PC-9 (cell line): ENCODE measurements at regions not wholly inside any gene's neighbourhood (a gene's known extent, or its start where the extent isn't known, plus 50 kb on each side); places are given as distances from the start of the nearest gene placed in this dataset.

Experiments used
- BruUV-seq: library from RNA; stranded (reverse); fragments of 400-500 nt; replicated peaks from 2 replicates; lab custom pipeline; 2021; lab: Mats Ljungman, UMichigan
- CTCF ChIA-PET: fragments of 300-600 bp; sonication (Branson Sonifier 250); formaldehyde crosslinking; loops from one replicate; lab custom pipeline; 2022; ENCODE audit warnings: antibody characterized with exemption; lab: Charles Lee
- POLR2A ChIA-PET: fragments of 300-600 bp; sonication (Branson Sonifier 250); formaldehyde crosslinking; loops from one replicate; lab custom pipeline; 2022; ENCODE audit warnings: antibody characterized with exemption; ENCODE audit not compliant: unreplicated experiment; lab: Charles Lee
- DNase-seq, 2 experiments: peaks; one replicate each; pipeline versions ENCODE4 v3.0.0 to v3.0.0-alpha.2; 2015 to 2022; ENCODE audit warnings: mixed read lengths in 1 of 2
- H2AFZ ChIP-seq: fragments of 200-600 bp; sonication (generic); 2 replicates; pipeline ENCODE4 v1.8.1; 2017; ENCODE audit warnings: antibody characterized with exemption
- H3F3A ChIP-seq: fragments of 200-600 bp; sonication (generic); 2 replicates; pipeline ENCODE4 v1.8.1; 2017; ENCODE audit warnings: antibody characterized with exemption, mild to moderate bottlenecking, low read depth; ENCODE audit not compliant: insufficient read depth
- H3K27ac ChIP-seq: fragments of 200-600 bp; sonication (generic); 2 replicates; pipeline ENCODE4 v1.6.1; 2016; ENCODE audit warnings: mixed run types
- H3K27me3 ChIP-seq: fragments of 200-600 bp; sonication (generic); 2 replicates; pipeline ENCODE4 v1.6.1; 2016; ENCODE audit warnings: low read depth, mixed run types; ENCODE audit not compliant: insufficient read depth
- H3K36me3 ChIP-seq: fragments of 200-600 bp; sonication (generic); 2 replicates; pipeline ENCODE4 v1.6.1; 2016; ENCODE audit warnings: low read depth, mixed run types
- H3K4me1 ChIP-seq: fragments of 200-600 bp; sonication (generic); replicated peaks from 2 replicates; pipeline ENCODE4 v1.6.1; 2016; ENCODE audit warnings: mixed run types; ENCODE audit not compliant: insufficient read depth
- H3K4me2 ChIP-seq: fragments of 200-600 bp; sonication (generic); 2 replicates; pipeline ENCODE4 v1.6.1; 2017; ENCODE audit warnings: mixed run types
- H3K4me3 ChIP-seq: fragments of 200-600 bp; sonication (generic); 2 replicates; pipeline ENCODE4 v1.6.1; 2016; ENCODE audit warnings: mixed run types
- H3K79me2 ChIP-seq: fragments of 200-600 bp; sonication (generic); 2 replicates; pipeline ENCODE4 v1.6.1; 2017; ENCODE audit warnings: low read depth, mixed run types
- H3K9me2 ChIP-seq: fragments of 200-600 bp; sonication (generic); 2 replicates; pipeline ENCODE4 v1.8.1; 2017; ENCODE audit warnings: mild to moderate bottlenecking; ENCODE audit not compliant: insufficient read depth
- H3K9me3 ChIP-seq: fragments of 200-600 bp; sonication (generic); 2 replicates; pipeline ENCODE4 v1.8.1; 2016; ENCODE audit warnings: low read depth; ENCODE audit not compliant: insufficient read depth
- H4K20me1 ChIP-seq: fragments of 200-600 bp; sonication (generic); 2 replicates; pipeline ENCODE4 v1.8.1; 2017; ENCODE audit not compliant: insufficient read depth
- CTCF ChIP-seq: fragments of 200-600 bp; sonication (generic); conservative IDR thresholded peaks from 2 replicates; pipeline ENCODE4 v1.6.1; 2017; ENCODE audit warnings: mixed run types, antibody characterized with exemption, mild to moderate bottlenecking, moderate library complexity
- EZH2 ChIP-seq: fragments of 200-600 bp; sonication (generic); IDR thresholded peaks from 2 replicates; pipeline ENCODE4 v1.8.0; 2017; ENCODE audit warnings: antibody characterized with exemption, low read depth
- intact Hi-C: fragments of 100-400 bp; cut with micrococcal nuclease; formaldehyde crosslinking; loops from one replicate; pipeline ENCODE4 v1.10.0; 2022; ENCODE audit not compliant: unreplicated experiment

- intact Hi-C loops, result no loop called here
- no peaks in the 10 kb centered on the region for H3K36me3 ChIP-seq
- H3K9me2 ChIP-seq, result 0 out of 2 replicates have a peak, but pooled peaks cover 7% of the 10 kb centered on the region
- H3K79me2 ChIP-seq, result no peaks in the 10 kb centered on the region
- no TSS peak for BruUV-seq
- no peaks in the 10 kb centered on the region for H3K27me3 ChIP-seq
- DNase-seq, result no peak
- H3K4me3 ChIP-seq, result no peak overlapping the region
- no peak overlapping the region; the same call in 1 of the 2 replicates for H2AFZ ChIP-seq
- H3K9me3 ChIP-seq, result no peaks in the 10 kb centered on the region
- no peak overlapping the region for H3K27ac ChIP-seq
- ChIA-PET CTCF (no interaction called here), POLR2A (no interaction called here)
- H3K4me1 ChIP-seq, result no peaks in the 10 kb centered on the region
- TF ChIP-seq EZH2 (no peak), CTCF (no peak)
- H3K4me2 ChIP-seq, result no peak overlapping the region
- no peaks in the 10 kb centered on the region for H4K20me1 ChIP-seq
- no peaks in the 10 kb centered on the region for H3F3A ChIP-seq
These were observed 161.3 kb upstream of the EYA4 start for GRCh38 chr6:133079901-133080300.

- no peaks in the 10 kb centered on the region for H4K20me1 ChIP-seq
- H2AFZ ChIP-seq, result no peak overlapping the region
- no peak overlapping the region for H3K4me3 ChIP-seq
- no peaks in the 10 kb centered on the region for H3K79me2 ChIP-seq
- H3K9me3 ChIP-seq, result no peaks in the 10 kb centered on the region
- CTCF ChIA-PET, result interaction anchor here (0.5 kb wide), 1 partner anchor 1645 kb away, joined by 11 read pairs; no protein-coding TSS in a partner anchor
- H3K4me1 ChIP-seq, result no peaks in the 10 kb centered on the region
- no peak overlapping the region for H3K27ac ChIP-seq
- BruUV-seq, result no TSS peak
- DNase-seq, result peak in 1 of 2 experiments; percentile 36
- TF ChIP-seq CTCF, result no peak
- no peak for TF ChIP-seq EZH2
- no peaks in the 10 kb centered on the region for H3K36me3 ChIP-seq
- POLR2A ChIA-PET, result no interaction called here
- no peak overlapping the region for H3K4me2 ChIP-seq
- H3F3A ChIP-seq, result no peaks in the 10 kb centered on the region
- no peaks in the 10 kb centered on the region for H3K27me3 ChIP-seq
- intact Hi-C loops, result no loop called here
- no peaks in the 10 kb centered on the region for H3K9me2 ChIP-seq
These were observed 157.7 kb upstream of the EYA4 start for GRCh38 chr6:133083248-133083967.

- no peak overlapping the region for H3K4me3 ChIP-seq
- no peaks in the 10 kb centered on the region for H3K36me3 ChIP-seq
- no peaks in the 10 kb centered on the region for H3K27me3 ChIP-seq
- no peaks in the 10 kb centered on the region for H3K4me1 ChIP-seq
- no peak for TF ChIP-seq EZH2
- TF ChIP-seq CTCF, result no peak
- no peaks in the 10 kb centered on the region for H3K79me2 ChIP-seq
- no peak overlapping the region for H3K4me2 ChIP-seq
- H3K27ac ChIP-seq, result no peak overlapping the region
- H3K9me2 ChIP-seq, result peaks cover 3% of the 10 kb centered on the region; the same call in 1 of the 2 replicates
- H4K20me1 ChIP-seq, result no peaks in the 10 kb centered on the region
- CTCF ChIA-PET, result interaction anchor here (0.6 kb wide), 1 partner anchor 37 kb away, joined by 4 read pairs; no protein-coding TSS in a partner anchor
- H2AFZ ChIP-seq, result no peak overlapping the region
- H3F3A ChIP-seq, result no peaks in the 10 kb centered on the region
- POLR2A ChIA-PET, result interaction anchor here (0.7 kb wide), 1 partner anchor 73 kb away, joined by 6 read pairs; no protein-coding TSS in a partner anchor
- no peaks in the 10 kb centered on the region for H3K9me3 ChIP-seq
- intact Hi-C loops, result no loop called here
- DNase-seq, result no peak
- BruUV-seq, result no TSS peak
These were observed 155.7 kb upstream of the EYA4 start for GRCh38 chr6:133085471-133085870.
